HepG2 (cell line): ENCODE measurements at regions not wholly inside any gene's neighbourhood (a gene's known extent, or its start where the extent isn't known, plus 50 kb on each side); places are given as distances from the start of the nearest gene placed in this dataset.

ENCODE experiments used
- AKAP8 ChIP-seq: sonication (generic); formaldehyde crosslinking; IDR thresholded peaks from 2 replicates; pipeline ENCODE4 v1.5.1; 2020; ENCODE audit warnings: mild to moderate bottlenecking, missing genetic modification reagents
- ATF1 ChIP-seq: IDR thresholded peaks from 2 replicates; pipeline ENCODE4 v1.6.1; 2016; ENCODE audit warnings: mild to moderate bottlenecking, control low read depth
- ATF7 ChIP-seq, 2 experiments: fragments of 450-650 bp in 1 of 2; sonication (generic) in 1 of 2; formaldehyde crosslinking in 1 of 2; IDR thresholded peaks; 2 replicates each; pipeline versions ENCODE4 v1.4.0 to v1.6.1; 2016 to 2020; ENCODE audit warnings: antibody characterized with exemption in 1 of 2, mild to moderate bottlenecking in 1 of 2, missing genetic modification reagents in 1 of 2
- FOXM1 ChIP-seq: sonication (generic); formaldehyde crosslinking; IDR thresholded peaks from 2 replicates; pipeline ENCODE4 v1.5.0; 2020; ENCODE audit warnings: missing genetic modification reagents
- HNF4G ChIP-seq, 2 experiments: sonication (generic) in 1 of 2; formaldehyde crosslinking in 1 of 2; IDR thresholded peaks; 2 replicates each; pipeline versions ENCODE4 v1.4.0 to v1.6.1; 2011 to 2020; ENCODE audit warnings: borderline replicate concordance in 2 of 2, low read depth in 2 of 2, mild to moderate bottlenecking in 2 of 2, low read length in 1 of 2, missing genetic modification reagents in 1 of 2, moderate library complexity in 1 of 2
- MATR3 ChIP-seq: sonication (generic); formaldehyde crosslinking; IDR thresholded peaks from 2 replicates; pipeline ENCODE4 v1.4.0; 2020; ENCODE audit warnings: missing genetic modification reagents
- MIER3 ChIP-seq: IDR thresholded peaks from 2 replicates; pipeline ENCODE4 v1.6.1; 2016; ENCODE audit warnings: missing compliant biosample characterization, borderline replicate concordance
- NFKB2 ChIP-seq: sonication (generic); formaldehyde crosslinking; IDR thresholded peaks from 2 replicates; pipeline ENCODE4 v1.4.0; 2020; ENCODE audit warnings: missing genetic modification reagents, borderline replicate concordance
- NKX3-1 ChIP-seq: sonication (generic); formaldehyde crosslinking; IDR thresholded peaks from 2 replicates; pipeline ENCODE4 v1.5.0; 2020; ENCODE audit warnings: missing genetic modification reagents
- PHF21A ChIP-seq: sonication (generic); formaldehyde crosslinking; IDR thresholded peaks from 2 replicates; pipeline ENCODE4 v1.5.0; 2020; ENCODE audit warnings: mild to moderate bottlenecking, missing genetic modification reagents
- RXRA ChIP-seq: sonication (generic); formaldehyde crosslinking; IDR thresholded peaks from 2 replicates; pipeline ENCODE4 v1.5.1; 2020; ENCODE audit warnings: missing genetic modification reagents
- SNRNP70 ChIP-seq: fragments of 200-400 bp; formaldehyde crosslinking; IDR thresholded peaks from 2 replicates; pipeline ENCODE4 v1.6.1; 2017; ENCODE audit warnings: mild to moderate bottlenecking, low read depth, low read length, moderate library complexity
- ZNF207 ChIP-seq: fragments of 450-650 bp; IDR thresholded peaks from 2 replicates; pipeline ENCODE4 v1.6.1; 2016; ENCODE audit warnings: antibody characterized with exemption, borderline replicate concordance
- ZNF335 ChIP-seq: sonication (generic); formaldehyde crosslinking; IDR thresholded peaks from 2 replicates; pipeline ENCODE4 v1.4.0; 2020; ENCODE audit warnings: missing genetic modification reagents
- ZNF382 ChIP-seq: sonication (generic); formaldehyde crosslinking; IDR thresholded peaks from 2 replicates; pipeline ENCODE4 v1.5.0; 2020; ENCODE audit warnings: missing genetic modification reagents, mild to moderate bottlenecking, borderline replicate concordance
- ZNF7 ChIP-seq: IDR thresholded peaks from 2 replicates; pipeline ENCODE4 v1.6.1; 2016; ENCODE audit warnings: missing biosample characterization, missing genetic modification reagents
- TF ChIP-seq, protein P1 (sequence below): sonication (generic); formaldehyde crosslinking; IDR thresholded peaks from 2 replicates; pipeline ENCODE4 v1.5.1; 2020; ENCODE audit warnings: mild to moderate bottlenecking, missing genetic modification reagents, borderline replicate concordance
- TF ChIP-seq, protein P2 (sequence below): sonication (generic); formaldehyde crosslinking; conservative IDR thresholded peaks from 2 replicates; pipeline ENCODE4 v1.4.0; 2020; ENCODE audit warnings: mild to moderate bottlenecking, missing genetic modification reagents, moderate library complexity

DNA sequence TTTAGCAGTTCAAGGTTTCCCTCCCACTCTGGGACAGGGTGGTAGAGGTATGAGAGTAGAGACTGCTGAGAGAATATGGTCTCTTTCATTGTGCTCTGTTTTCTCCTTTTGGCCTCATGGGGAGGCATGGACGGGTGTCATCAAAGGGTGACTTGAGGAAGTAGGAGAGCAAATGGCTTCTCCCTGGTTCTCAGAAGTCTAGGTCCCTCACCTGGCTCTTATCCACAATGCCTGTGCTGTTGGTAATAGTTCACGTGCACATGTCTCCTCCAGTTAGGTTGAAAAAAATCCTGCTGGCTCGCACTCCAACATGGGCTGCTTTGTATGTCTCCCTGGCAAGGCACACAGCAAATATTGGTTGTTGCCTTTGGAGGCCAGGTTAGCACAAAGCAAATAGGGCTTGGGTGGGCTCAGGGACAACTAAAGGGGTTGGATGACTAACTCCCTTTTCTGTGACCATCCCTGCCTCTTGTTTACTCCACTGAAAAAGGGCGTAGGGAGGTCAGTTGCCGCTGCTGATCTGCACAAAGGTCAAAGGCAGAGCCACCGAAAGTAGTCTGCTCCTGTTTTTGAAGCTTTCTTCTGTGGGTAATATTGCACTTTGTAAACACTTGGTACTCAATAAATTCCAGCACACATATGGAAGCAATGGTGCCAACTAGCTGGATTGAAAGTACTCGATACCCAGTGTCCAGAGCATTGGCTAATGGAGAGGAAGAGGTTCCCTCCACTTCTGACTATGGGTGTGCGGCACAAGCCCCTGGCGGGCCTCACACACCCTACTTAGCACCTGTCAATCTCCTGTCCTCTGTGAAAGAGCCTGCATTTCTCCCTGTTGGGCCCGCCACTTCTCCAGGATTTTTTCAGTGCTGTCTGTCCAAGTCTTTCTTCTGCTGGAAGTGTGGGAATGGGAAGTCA lies 121.8 kb downstream of the SLC38A6 start (continued):
- TF ChIP-seq, protein P1, sequence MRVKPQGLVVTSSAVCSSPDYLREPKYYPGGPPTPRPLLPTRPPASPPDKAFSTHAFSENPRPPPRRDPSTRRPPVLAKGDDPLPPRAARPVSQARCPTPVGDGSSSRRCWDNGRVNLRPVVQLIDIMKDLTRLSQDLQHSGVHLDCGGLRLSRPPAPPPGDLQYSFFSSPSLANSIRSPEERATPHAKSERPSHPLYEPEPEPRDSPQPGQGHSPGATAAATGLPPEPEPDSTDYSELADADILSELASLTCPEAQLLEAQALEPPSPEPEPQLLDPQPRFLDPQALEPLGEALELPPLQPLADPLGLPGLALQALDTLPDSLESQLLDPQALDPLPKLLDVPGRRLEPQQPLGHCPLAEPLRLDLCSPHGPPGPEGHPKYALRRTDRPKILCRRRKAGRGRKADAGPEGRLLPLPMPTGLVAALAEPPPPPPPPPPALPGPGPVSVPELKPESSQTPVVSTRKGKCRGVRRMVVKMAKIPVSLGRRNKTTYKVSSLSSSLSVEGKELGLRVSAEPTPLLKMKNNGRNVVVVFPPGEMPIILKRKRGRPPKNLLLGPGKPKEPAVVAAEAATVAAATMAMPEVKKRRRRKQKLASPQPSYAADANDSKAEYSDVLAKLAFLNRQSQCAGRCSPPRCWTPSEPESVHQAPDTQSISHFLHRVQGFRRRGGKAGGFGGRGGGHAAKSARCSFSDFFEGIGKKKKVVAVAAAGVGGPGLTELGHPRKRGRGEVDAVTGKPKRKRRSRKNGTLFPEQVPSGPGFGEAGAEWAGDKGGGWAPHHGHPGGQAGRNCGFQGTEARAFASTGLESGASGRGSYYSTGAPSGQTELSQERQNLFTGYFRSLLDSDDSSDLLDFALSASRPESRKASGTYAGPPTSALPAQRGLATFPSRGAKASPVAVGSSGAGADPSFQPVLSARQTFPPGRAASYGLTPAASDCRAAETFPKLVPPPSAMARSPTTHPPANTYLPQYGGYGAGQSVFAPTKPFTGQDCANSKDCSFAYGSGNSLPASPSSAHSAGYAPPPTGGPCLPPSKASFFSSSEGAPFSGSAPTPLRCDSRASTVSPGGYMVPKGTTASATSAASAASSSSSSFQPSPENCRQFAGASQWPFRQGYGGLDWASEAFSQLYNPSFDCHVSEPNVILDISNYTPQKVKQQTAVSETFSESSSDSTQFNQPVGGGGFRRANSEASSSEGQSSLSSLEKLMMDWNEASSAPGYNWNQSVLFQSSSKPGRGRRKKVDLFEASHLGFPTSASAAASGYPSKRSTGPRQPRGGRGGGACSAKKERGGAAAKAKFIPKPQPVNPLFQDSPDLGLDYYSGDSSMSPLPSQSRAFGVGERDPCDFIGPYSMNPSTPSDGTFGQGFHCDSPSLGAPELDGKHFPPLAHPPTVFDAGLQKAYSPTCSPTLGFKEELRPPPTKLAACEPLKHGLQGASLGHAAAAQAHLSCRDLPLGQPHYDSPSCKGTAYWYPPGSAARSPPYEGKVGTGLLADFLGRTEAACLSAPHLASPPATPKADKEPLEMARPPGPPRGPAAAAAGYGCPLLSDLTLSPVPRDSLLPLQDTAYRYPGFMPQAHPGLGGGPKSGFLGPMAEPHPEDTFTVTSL (CRISPR knock-in tag): peak; percentile 97
- TF ChIP-seq HNF4G (IDR thresholded peaks at IDR 0.05; ENCODE audit: borderline replicate concordance, low read depth, low read length) (peak; percentile 63; the same call in 1 of the 2 replicates), HNF4G (CRISPR knock-in tag; IDR thresholded peaks at IDR 0.05; ENCODE audit: borderline replicate concordance, low read depth) (peak; percentile 74; the same call in 1 of the 2 replicates), ZNF335 (CRISPR knock-in tag) (no peak; the same call in 1 of the 2 replicates), ZNF7 (CRISPR knock-in tag) (peak; percentile 45; the same call in 1 of the 2 replicates), AKAP8 (CRISPR knock-in tag) (peak; percentile 63; the same call in 1 of the 2 replicates), ATF1 (CRISPR knock-in tag) (peak; percentile 70), SNRNP70 (no peak), NFKB2 (CRISPR knock-in tag) (peak; percentile 56; the same call in 1 of the 2 replicates), MATR3 (CRISPR knock-in tag) (no peak), ZNF207 (no peak), ZNF382 (CRISPR knock-in tag) (no peak), ATF7 (IDR thresholded peaks at IDR 0.05) (0 out of 2 replicates have a peak, but pooled peaks have one; percentile 16), ATF7 (CRISPR knock-in tag; IDR thresholded peaks at IDR 0.05) (peak; percentile 67; the same call in 1 of the 2 replicates), FOXM1 (no peak), RXRA (CRISPR knock-in tag) (peak; percentile 98), MIER3 (CRISPR knock-in tag) (peak; percentile 96), PHF21A (CRISPR knock-in tag) (peak; percentile 88), NKX3-1 (no peak)
- TF ChIP-seq, protein P2, sequence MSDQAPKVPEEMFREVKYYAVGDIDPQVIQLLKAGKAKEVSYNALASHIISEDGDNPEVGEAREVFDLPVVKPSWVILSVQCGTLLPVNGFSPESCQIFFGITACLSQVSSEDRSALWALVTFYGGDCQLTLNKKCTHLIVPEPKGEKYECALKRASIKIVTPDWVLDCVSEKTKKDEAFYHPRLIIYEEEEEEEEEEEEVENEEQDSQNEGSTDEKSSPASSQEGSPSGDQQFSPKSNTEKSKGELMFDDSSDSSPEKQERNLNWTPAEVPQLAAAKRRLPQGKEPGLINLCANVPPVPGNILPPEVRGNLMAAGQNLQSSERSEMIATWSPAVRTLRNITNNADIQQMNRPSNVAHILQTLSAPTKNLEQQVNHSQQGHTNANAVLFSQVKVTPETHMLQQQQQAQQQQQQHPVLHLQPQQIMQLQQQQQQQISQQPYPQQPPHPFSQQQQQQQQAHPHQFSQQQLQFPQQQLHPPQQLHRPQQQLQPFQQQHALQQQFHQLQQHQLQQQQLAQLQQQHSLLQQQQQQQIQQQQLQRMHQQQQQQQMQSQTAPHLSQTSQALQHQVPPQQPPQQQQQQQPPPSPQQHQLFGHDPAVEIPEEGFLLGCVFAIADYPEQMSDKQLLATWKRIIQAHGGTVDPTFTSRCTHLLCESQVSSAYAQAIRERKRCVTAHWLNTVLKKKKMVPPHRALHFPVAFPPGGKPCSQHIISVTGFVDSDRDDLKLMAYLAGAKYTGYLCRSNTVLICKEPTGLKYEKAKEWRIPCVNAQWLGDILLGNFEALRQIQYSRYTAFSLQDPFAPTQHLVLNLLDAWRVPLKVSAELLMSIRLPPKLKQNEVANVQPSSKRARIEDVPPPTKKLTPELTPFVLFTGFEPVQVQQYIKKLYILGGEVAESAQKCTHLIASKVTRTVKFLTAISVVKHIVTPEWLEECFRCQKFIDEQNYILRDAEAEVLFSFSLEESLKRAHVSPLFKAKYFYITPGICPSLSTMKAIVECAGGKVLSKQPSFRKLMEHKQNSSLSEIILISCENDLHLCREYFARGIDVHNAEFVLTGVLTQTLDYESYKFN (CRISPR knock-in tag): peak; percentile 99
